HG02943 (cell line): ENCODE measurements at regions not wholly inside any gene's neighbourhood (a gene's known extent, or its start where the extent isn't known, plus 50 kb on each side); places are given as distances from the start of the nearest gene placed in this dataset.
"Not testable (repeated sequence)": the region's sequence is repeated elsewhere in the genome, so short reads cannot be mapped to it uniquely, and the experiment has no call there.

Experiments
- ATAC-seq: cut with Tn5 transposase; IDR thresholded peaks from one replicate; pipeline ENCODE4 v1.9.1; 2021; ENCODE audit warnings: mild to moderate bottlenecking, low read depth, moderate library complexity; ENCODE audit not compliant: unreplicated experiment

DNA sequence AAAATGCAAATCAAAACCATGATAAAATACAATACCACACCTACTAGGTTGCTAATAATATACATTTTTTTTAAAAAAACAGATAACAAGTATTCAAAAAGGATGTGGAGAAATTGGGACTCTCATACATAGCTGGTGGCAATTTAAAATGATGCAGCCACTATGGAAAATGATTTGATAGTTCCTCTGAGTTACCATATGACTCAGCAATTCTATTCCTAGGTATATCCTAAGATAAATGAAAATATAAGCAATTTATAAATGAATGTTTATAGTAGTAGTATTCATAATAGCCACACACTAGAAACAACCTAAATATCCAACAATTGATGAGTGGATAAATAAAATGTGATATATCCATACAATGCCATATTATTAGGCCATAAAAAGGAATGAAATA, 210.2 kb downstream of the MREG start:
- ATAC-seq, result no peak

DNA sequence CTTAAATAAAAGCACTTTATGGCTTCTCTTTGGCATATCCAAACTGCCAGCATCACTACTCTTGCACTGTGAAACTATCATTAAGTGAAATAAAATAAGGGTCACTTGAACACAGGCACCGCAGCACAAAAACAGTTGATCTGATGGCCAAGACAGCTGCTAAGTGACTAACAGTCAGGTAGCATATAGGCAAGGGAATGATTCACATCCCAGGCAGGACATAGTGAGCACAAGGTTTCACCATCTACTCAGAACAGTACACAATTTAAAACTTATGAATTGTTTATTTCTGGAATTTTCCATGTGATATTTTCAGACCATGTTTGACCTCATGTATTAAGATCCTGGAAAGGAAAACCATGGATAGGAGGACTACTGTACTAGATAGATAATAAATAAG, 214.2 kb downstream of the MREG start:
- no peak for ATAC-seq

DNA sequence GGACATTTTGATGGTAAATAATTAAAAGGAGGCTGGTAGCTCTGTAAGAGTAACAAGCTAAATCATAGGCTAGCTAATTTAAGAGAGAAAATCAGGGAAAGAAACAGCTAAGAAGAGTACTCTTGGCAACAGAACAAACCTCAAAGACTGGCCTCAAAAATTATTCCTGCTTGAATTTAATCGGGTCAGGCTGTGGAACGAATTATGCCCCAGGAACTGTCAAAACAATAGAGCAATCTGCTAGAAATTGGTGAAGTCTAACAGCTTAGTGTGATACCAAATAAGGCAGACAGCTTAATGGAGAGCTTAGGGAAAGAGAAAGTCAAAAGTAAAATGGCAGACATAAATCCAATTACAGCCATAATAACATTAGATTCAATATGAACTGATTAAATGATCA, 215.7 kb downstream of the MREG start:
- ATAC-seq, result no peak

DNA sequence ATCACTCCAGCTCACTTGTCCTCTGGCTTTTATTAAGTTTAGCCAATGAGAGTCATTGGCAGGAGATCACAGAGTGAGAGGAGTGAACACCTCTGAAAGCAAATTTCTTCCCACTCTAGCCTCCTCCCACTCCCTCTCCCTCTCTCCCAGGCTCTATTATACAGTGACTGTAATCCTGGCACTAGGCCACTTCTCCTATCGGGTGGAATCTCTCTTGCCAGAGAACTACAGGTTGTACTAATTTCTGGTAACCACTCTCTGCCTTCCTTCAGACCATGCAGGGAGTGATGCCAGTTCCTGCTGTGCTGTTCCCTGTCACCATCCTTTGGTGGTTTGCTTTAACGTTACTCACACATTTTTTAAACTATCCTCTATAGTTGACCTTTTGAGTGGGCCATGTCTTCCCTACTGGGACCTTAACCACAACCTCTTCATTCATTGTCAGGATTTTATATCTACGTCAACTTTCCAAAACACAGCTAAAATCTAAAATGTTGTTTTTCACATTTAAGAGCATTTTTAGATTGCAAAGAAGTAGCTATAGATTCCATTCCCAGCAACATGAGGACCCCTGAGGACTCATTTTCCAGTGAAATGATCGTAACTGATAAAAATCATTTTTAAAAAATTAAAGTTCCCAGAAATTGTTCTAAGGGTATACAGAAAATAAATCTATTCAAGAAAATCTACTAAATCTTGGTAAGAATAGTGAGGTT, 217.1 kb downstream of the MREG start:
- ATAC-seq, result no peak

DNA sequence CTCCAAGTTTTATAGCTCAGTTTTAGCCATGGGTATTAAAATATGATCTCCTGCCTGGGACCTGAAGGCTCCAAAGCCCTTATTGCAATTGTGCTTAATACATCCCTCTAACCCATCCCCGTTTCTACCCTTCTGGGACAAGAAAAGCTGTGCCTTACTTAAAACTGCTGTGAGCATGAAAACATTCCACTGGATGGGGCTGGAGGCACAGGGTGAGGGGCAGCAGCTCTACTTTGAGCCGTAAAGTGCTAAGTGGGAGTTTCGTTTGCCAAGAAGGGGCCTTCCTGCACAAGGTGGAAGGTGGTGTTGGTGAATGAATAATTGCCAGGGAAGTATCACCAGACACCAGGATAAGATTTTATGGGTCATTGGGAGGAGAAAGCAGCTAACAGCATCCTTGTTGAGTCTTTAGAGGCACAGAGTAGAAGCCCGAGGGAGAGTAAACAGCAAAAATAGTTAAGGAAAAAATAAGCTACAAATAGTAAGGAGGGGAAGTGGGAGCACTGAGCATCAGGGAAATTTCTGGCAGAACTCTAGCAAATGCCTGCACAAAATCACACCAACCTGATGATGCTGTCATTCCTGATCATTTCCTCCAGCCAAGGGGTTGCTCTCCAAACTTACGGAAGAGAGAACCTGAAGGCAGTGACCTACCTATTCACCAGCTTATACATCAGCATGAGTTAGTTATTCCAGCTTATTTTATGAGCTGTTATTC, 218.4 kb downstream of the MREG start:
- ATAC-seq, result no peak

DNA sequence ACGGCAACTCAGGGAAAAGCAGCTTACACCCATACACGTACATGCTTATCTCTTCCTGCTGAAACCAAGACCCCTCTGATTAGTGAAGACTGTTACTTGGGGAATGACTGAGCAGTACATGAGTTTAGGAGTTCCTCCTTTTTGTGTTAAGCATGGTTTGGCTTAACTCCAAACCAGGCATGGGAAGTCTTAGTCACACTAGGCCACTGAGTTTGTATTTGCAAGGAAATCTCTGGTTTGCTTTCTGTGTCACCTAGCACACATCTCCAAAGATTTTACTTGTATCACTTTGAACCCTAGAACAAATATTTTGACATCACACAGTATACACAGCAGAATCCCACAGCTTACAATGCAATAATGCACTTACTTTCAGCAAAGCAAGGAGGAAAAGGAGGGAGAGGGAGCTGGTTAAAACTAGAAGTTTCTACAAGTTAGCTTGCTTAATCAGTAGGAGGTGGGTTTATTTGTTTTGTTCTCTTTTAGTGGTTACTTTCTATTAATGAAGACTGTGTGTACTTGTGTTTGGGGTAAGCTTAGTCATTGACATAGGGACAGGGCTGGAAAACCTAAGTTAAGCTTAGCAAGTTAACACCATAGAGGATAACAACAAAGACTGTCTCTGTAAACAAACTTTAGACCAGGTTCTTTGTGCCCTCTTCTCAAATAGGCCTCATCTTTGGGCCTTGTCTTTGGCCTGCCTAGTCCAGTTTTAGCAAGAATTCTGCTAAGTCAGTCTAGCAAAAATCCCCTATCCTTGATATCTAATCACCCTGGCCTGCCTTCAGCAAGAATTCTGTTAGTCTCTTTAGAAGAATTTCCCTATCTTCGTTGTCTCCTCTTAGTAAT, 219.4 kb downstream of the MREG start:
- ATAC-seq, result no peak

DNA sequence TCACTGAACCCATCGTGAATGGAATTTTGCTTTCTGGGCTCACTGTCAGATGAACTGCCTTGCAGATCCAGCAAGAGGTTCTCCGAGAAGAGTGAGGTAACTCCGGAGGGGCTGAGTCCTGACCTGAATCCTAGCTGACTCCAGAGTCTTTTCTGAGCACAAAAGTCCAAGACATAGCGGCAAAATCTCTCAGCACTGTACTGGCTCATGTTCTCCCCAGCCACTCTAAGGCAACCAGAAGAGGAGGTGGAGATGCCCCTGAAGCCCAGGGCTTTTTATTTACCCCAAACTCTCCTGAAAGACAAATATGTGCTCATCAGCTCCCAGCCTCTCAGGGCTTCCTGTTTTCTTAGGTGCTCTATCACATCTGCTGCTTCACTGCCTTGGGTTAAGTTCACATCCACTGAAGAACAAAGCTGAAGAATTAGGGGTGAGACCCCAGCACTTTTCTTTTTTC, 221.8 kb downstream of the MREG start:
- ATAC-seq, result no peak

DNA sequence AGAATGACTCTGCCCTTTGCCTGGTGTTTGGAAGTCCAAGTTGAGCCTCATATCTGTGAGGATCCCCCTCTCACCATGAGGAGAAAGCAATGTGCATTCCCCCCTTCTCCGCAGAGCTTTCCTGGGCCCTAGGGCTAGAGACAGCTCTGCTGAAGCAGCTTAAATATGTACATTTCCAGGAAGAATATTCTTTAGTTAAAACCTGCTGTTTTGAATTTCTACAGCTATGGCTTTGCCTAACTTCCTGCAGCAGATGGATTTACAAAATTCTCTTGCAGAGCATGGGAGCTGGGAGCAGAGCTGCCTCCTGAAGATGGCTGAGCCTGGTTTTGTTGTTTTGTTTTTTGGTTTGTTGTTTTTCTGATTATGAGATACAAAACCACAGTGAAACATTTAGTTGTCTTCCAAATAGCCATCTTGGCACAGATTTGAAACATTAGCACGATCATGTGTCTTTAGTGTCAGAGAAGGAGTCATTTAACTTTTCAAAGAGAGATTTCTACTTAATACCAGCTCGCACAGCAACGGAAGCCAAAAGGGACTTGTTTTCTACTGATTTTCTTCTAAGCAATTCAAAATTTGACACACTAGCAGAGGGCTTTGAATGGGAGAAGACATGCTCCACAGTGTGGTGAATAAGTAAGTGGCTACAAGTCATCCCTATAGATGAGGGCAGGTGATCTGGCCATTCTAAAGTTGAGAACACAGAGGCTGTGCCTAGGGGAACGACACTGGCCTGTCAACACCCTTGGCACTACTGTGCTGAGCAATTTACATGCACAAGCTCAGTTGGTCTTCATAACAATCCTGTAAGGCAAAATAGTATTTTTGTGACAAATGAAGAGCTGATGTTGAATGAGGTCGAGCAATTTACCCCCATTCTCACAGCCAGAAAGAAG, 222.6 kb downstream of the MREG start:
- ATAC-seq, result no peak

DNA sequence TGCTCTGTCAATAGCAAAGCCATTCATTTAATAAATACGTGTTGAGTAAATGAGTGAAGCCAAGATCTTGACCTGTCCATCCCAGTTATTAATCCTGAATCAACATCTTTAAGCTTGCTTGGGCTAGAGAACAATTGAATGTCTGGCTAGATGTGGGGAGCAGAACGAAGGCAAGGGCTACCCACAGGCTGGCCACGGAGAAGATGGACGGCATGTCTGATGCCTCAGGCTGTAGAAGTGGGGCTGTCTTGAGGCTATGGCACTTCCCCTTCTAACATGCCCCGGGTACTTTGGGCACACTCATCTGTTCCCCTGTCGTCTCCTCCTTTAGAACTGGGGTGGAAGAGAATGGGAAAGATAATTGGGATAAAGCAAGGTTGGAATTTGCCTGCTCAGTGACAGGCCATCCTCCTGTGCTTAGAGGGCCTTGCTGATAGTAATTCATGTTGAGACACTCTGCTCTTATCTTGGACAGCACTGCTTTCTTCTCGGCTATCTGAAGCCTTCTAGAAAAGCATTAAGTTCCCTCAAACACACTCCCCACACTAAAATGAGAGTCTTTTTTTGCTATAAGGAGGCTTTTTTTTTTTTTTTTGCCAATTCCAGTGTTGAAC, 225.7 kb downstream of the MREG start:
- ATAC-seq, result no peak

DNA sequence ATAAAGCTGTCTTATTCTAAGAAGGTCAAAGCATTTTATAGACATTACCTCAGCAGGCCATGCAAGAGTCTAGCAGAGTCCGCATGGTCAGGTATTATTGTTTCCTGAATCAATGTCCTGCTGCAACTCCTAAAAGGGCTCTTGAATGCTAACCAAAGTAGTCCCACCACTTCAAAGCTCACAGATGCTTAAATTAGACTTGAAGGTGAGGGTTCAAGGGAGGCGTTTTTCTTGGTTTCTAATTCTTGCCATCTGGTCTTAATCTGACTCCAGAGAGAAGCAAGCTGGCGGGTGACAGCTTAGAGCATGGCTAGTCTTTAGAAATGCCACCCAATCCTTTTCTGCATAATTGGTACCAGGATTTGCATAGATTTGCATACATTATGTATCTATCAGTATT, 226.3 kb downstream of the MREG start:
- ATAC-seq, result no peak

DNA sequence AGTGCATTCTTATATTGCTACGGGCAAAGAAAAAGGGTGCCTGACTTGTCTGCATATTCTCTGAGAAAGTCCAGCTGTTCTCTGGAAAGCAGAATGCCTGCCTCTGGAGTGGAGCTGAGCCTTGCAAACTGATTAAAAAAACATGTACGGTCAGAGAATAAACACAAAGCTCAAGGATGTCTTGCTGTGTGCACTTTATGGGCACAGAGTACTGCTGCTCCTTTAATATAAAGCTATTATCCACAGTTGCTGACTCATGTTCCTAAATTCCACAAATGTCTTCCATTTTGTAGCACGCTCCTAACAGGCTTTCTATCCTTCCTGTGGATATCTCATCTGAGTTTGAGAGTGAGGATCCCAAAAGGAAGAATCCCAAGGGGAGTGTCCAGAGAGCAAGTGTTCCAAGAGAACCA, 229.0 kb downstream of the MREG start:
- no peak for ATAC-seq

DNA sequence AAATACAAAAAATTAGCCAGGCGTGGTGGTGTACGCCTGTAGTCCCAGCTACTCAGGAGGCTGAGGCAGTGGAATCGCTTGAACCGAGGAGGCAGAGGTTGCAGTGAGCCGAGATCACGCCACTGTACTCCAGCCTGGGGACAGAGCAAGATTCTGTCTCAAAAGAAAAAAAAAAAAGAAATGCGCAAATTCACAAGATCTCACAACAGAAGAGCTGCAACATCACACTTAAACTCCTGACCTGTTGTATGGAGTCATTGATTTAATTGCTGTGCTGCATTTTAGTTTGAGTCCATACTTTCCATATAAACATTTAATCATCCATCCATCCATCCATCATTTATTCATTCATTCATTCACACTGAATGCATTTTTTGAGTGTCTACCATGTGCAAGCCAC, 229.7 kb downstream of the MREG start:
- not testable (repeated sequence) for ATAC-seq

DNA sequence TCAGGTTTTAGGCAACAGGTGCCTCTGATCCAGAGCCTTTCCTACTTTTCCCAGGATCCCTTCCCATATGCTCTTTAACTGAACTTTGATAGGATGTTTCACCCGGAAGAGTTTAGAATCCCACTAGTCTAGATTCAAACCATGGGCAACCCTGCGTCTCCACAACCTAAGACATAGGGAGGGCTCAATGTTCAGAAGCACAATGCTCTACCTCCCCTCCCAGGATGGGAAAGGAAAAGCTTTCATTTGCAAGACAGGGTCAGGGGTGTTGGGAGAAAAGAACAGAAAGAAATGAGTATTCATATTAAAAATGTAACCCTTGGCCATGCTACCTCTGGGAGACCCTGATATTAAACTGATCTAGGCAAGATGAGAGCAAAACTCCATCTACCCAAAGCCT, 230.4 kb downstream of the MREG start:
- no peak for ATAC-seq

DNA sequence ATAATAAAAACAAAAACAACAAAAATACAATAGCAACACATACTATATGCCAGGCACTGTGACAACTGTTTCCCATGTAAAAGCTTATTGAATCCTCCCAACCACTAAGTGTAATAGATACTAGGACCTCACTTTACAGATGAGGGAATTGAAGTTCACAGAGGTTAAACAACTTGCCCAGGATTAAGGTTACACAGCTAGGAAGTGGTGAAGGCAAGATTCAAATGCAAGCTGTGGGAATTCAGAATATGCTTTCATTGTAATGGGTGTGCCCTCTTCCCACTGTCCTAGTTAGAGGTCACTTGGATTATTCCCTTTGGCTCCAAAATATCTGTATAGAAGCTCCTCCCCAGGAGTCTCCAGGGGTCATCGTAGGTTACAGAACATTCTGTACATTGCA, 231.1 kb downstream of the MREG start:
- no peak for ATAC-seq

DNA sequence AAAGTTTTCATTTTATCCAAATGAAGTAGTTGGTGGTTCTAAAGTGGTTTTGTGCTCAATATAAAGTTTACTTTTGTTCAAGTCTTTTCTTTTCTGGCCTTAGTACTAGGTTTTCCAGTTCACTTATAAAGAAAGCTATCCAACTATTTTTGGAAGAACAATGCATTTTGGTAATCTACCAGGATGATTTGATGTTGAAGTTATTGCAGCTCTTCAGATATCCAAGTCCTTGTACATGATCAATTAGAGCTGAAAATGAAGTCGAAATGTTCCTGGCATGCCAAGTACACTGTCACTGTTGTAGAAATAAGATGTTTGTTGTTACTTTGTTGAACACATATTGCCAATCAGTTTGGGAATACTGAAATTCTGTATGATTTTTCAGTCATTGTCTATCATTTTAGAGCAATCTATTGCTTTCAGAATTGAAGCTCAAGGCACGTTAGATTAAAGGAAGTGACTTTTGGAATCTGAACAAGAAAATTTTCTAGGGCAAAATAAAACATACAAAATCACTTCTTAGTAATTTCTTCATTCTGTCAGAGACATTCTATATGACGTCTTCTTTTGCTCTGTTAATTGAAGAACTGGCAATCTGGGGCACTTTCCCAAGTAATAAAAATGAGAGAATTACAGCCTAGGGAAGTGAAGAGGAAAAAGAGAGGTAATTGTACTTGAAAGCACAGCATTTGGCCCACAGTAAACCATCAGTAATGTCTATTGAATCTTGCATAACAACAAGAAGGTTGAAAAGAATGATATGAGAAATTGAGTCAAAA, 232.3 kb downstream of the MREG start:
- no peak for ATAC-seq

DNA sequence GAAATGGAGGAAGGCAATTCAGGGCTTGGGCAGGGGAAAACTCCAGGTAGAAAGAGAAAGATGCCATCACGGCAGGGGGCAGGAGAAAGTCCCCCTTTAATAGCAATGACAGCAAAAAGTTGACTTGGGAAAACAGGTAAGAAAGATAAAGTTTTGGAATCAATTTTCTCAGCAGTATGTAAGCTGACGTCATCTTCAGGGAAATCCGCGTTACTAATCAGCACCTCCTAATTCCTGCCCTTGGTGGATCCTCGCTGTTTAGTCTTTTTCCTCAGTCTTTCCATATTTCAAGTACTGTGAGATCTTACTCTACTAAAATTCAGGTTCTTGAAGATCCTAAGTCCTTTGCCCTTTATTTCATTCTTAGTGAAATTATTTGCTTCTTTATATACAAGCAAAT, 233.0 kb downstream of the MREG start:
- no peak for ATAC-seq

DNA sequence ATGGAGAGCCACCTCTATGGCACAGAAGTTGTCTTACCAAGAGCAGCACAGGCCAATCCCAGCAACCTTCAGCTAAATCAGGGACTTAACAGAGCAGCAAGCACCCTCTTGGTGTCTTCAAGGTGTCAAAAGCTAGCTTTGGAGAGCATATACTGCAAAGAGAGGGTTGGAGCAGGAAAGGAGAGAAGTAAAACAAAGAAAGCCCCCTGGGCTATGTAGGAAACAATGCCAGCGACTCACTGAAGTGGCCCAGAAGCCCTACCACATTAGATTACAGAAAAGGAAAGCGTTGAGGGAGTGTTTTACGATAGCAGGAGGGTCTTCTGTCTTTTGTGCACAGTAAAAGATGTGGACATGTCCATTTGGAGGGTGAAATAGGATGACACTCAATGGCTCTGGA, 233.4 kb downstream of the MREG start:
- ATAC-seq, result no peak

DNA sequence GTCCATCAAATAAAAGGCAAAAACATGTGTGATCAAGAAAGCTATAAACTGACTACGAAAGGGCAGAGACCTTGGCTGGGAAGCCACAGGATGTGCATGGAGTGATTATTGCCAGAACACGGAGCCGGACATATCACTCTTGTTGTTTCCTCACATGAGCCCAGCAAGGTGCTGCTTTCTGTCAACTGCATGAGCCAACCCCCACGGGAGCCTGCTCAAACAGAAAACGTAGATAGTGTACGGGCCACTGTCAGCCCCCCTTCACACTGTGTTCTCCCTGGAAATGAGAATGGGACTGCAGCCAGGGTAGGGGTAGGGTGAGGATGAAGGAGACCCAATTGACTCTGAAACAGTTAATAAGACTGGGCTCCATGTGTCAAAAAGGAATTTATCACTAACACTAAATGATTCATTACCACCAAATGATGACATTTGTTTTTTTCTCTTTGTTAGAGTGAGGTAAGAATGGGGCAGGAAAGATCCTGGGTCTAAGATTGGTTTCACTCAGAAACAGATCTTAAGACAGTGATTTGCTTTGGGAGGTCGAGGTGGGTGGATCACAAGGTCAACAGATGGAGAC, 235.8 kb downstream of the MREG start:
- no peak for ATAC-seq

DNA sequence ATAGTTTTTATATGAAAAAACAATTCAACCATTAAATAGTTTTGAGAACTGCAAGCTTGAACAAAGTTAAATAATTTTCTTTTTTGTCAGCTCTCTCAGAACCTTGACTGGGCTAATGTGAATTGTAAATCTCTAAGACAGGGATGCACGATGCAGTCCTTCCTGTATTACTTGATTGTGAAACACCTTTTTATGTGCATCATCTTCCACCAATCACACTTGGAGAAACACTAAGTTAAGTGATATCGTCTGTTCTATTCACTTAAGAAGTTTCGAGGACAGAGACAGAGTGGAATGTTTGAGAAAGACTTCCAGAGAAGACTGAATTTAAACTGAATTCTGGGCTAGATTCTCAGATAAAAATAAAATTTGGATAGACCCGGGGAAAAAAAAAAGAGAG, 238.2 kb downstream of the MREG start:
- ATAC-seq, result no peak
